HuH-7 (cell line): ENCODE measurements at regions not wholly inside any gene's neighbourhood (a gene's known extent, or its start where the extent isn't known, plus 50 kb on each side); places are given as distances from the start of the nearest gene placed in this dataset.
A peak's percentile ranks its signal among the peaks of the same experiment; 100 is the strongest.
"Not testable (repeated sequence)": the region's sequence is repeated elsewhere in the genome, so short reads cannot be mapped to it uniquely, and the experiment has no call there.

Experiments used
- DNase-seq: peaks from one replicate; pipeline ENCODE4 v3.0.0; 2011; ENCODE audit warnings: low spot score

DNA sequence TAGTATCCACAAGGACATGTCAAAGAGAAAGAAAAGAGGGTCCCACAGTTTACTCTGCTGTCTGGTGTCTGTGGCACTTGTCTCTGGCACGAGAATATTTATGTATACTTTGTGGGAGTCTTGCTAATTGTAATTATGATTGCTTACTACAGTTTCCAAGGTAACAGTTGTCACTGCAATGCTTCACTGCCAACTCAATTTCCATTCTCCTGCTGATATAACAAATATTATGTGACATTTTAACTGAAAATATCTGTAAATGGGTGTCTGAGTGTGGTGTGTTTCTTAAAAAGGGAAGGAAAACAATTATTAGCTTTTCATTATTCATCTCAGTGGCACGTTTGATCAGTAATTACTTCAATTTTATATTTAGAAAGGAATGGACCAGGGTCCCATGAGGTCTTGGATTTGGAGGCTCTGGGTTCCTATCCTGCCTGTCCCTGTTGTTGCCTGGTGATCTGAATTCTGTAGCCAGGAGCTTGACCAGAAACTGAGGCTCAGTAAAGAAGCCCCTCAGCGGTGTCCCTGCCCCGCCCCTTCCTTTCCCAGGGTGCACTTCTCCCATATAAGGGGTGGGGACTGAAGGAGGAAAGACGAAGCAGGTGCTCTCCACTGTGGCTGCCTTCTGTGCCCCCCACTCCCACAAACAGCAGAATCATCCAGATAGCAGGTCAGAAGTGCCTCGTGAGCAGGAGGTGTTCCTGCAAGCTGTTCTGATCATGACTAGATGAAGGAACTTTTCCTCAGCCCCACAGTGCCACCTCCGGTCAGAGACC, 137.3 kb upstream of the KIF2A start:
- DNase-seq: no peak

- DNase-seq: no peak
These were observed 127.7 kb upstream of the KIF2A start for GRCh38 chr5:62178258-62178657.

DNA sequence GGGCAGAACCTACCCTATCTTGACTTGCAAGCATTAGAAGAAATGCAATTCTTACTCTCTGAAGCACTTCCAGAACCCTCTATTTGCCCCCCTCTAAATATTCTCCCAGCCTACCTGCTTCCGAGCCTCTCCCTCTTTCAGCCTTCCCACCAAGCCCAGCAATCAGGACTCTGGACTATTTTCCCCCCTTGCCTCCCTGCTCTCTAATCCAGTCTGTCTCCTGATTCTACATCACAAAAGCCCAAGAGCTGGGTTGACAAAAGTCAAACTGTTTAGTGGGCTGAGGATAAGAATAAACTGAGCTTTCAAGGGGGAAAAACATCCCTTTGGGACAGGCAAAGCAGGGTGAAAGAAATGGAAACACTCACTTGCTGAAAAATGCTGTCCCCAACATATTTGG, 123.2 kb upstream of the KIF2A start:
- DNase-seq: no peak

- DNase-seq: no peak
These were observed 122.3 kb upstream of the KIF2A start for GRCh38 chr5:62183727-62184126.

DNA sequence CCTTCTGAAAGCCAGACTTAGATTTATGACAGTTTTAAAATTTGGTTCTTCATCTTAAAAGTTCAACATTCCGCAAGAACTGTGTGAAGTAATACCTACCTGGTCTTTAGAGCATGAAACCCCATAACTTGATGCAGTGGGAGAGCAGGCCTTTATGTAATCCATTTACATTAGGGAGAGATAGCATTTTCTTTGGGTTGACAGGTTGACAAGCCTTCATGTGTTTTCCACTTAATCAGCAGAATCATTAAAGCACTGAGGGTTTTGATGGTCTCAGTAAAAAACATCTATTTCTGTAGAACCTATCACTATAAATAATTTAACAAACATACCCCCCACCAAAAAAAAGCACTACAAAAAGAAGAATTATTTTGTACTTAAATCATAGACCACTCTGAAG, 121.6 kb upstream of the KIF2A start:
- DNase-seq: no peak

GRCh38 chr5:62190173-62190572, 115.8 kb upstream of the KIF2A start:
- DNase-seq: no peak

DNA sequence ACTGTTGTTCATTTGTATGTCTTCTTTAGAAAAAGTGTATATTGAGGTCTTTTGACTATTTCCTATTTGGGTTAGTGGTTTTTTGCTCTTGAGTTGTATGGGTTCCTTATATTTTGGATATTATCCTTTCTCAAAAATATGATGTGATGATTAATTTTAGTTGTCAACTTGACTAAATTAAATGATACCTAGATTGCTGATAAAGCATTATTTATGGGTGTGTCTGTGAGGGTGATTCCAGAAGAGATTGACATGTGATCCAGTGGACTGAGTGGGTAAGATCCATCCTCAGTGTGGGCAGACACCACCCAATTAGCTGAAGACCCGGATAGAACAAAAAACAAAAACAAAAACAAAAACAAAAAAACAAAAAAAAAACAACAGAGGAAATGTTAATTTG, 115.1 kb upstream of the KIF2A start:
- no peak for DNase-seq

GRCh38 chr5:62192958-62193357, 113.0 kb upstream of the KIF2A start:
- DNase-seq: no peak

DNA sequence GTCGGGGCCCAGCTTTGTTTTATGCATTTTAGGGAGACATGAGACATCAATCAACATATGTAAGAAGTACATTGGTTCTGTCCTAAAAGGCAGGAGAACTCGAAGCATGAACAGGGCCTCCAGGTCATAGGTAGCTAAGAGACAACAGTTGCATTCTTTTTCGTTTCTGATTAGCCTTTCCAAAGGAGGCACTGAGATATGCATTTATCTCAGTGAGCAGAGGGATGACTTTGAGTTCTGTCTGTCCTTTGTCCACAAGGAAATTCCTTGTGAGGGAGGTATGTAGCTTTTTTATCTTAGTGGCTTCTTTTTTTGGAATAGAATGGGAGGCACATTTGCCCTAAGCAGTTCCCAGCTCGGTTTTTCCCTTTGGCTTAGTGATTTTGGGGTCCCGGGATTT, 109.5 kb upstream of the KIF2A start:
- DNase-seq: not testable (repeated sequence)

- DNase-seq: no peak
These were observed 108.3 kb upstream of the KIF2A start for GRCh38 chr5:62197697-62198096.

- DNase-seq: no peak
These were observed 107.6 kb upstream of the KIF2A start for GRCh38 chr5:62198421-62198820.

DNA sequence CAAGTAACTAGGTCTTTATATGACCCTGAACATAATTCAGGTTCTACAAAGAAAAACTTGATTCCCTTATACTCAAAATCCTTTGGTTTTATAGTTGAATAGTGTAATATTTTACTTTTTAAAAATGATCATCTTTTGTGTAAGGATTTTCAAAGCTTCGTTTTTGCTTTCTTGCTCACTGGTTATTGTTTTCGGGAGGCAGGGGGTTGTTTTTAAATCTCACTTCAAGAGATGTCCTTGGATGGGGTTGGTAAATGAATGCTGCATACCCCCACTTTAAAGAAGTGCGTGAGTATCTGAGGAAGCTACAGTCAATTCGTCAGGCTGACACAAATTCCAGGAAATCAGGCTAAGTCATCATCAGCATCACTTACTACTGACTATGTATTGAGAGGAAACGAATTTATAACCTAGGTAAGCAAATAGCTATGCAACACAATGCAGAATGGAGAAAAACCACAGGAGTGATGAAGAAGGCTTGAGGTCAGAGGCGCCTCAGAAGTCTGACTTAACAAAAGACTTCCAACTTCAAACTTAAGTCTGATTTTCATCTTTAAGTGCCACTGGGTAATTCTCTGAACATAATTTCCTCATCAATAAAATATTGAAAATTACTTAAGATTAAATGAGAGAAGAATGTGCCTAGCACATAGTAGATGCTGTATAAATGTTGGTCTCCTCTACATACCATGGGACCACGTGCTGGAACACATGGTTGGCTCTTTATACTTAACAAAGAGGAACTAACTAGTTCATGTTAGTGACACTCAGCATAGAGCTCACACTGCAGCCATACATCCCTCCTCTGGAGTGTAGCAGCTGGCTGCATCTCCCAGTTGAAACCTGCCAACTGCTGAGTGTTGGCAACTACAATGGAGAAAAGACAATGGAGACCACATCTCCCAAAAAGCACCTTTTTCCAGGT, 106.0 kb upstream of the KIF2A start:
- no peak for DNase-seq

GRCh38 chr5:62206150-62206829, 99.7 kb upstream of the KIF2A start:
- DNase-seq: peak; percentile 59

- DNase-seq: peak; percentile 13
These were observed 97.7 kb upstream of the KIF2A start for GRCh38 chr5:62208218-62208852.

DNA sequence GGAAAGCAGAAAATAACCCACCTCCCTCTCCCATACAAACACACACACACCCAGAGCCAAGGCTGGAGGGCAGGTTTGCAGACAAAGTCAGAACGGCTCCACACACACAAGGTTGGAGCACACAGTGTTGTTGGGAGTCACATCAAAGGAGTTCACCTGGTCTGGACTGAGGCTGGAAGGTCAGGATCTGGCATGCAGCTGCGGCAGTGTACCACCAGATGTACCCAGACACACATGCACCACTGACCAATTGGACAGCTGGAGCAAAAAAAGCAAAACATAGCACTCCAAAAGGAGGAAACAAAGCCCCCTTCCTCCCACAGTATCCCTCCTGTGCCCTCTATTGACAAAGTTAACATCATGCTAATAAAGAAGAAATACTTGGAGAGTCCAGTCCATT, 94.6 kb upstream of the KIF2A start:
- no peak for DNase-seq

GRCh38 chr5:62212648-62213047, 93.4 kb upstream of the KIF2A start:
- no peak for DNase-seq

DNA sequence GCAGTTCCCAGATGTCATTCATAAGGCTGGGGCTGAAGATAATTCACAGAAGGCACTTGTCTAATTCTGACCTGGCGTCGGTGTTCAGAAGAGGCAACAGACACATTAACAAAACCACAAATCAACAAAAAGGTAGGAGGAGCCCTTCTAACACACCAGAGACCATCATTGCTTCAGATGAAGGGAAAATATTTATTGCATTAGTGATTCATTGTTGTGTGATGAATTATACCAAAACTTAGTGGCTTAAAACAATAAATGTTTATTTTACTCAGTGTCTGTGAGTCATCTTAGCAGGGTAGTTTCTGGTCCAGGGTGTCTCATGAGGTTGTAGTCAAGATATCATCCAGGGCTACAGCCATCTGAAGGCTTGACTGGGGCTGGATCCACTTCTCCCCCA, 91.3 kb upstream of the KIF2A start:
- DNase-seq: no peak

DNA sequence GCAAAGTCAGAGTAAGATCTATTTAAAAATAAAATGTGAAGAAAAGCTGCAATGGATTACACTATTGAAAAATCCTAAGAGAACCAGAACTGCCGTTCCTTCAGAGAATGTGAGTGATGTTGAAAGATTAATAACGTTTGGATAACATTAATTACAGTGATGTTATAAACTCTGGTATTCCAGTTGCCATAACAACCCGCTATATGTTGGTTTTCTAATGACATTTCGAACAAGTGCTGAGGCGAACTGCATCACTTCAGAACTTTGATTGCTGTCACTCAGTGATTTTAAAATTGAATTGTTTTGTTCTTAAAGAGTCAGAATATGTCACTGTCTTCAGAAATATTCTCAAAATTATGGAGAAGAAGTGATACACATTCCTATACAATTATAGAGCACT, 89.4 kb upstream of the KIF2A start:
- not testable (repeated sequence) for DNase-seq

DNA sequence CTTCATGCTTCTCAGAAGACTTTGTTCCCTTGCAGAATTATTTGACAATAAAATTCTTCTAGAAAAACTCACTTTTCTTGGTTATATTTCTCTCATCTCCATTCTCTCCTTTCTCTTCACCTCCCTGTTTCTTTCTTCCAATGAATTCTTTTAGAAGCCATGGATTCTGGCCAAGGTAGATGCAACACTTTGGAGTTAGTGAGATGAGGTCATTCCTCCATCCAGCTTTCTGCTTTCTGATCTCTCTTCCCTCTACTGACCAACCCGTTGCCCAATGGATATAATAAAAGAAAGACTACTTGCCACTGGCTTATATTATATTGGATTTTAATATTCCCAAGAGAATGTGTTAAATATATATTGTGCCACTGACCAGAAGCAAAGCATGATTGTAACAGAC, 88.9 kb upstream of the KIF2A start:
- DNase-seq: not testable (repeated sequence)

DNA sequence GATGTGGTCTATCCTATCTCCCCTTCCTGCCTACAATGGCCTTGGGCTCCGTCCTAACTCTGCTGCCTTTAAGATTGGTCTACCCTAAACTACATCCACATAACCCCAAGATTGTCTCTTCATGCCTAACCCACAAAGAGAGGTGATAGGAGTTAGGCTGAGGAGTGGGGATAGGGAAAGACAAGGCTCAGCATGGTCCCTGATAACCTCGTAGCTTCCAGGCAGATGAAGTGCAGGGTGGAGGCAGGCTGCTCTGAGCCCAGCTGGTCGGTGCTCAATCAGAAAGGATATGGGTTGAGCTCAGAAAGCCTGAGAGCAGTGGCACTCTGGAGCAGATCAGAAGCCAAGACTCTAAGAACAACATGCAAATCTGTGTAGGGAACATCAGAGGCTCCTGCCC, 87.1 kb upstream of the KIF2A start:
- DNase-seq: not testable (repeated sequence)

- DNase-seq: not testable (repeated sequence)
These were observed 84.1 kb upstream of the KIF2A start for GRCh38 chr5:62221881-62222280.

GRCh38 chr5:62222305-62222704, 83.7 kb upstream of the KIF2A start:
- not testable (repeated sequence) for DNase-seq
